DMS79 treated with DMSO at 0.1 percent for 48 hours (cell line): ENCODE measurements at regions not wholly inside any gene's neighbourhood (a gene's known extent, or its start where the extent isn't known, plus 50 kb on each side); places are given as distances from the start of the nearest gene placed in this dataset.
"Not testable (repeated sequence)": the region's sequence is repeated elsewhere in the genome, so short reads cannot be mapped to it uniquely, and the experiment has no call there.

Experiments
- DNase-seq: peaks from one replicate; lab custom pipeline; 2025; lab: John Stamatoyannopoulos, UW

DNA sequence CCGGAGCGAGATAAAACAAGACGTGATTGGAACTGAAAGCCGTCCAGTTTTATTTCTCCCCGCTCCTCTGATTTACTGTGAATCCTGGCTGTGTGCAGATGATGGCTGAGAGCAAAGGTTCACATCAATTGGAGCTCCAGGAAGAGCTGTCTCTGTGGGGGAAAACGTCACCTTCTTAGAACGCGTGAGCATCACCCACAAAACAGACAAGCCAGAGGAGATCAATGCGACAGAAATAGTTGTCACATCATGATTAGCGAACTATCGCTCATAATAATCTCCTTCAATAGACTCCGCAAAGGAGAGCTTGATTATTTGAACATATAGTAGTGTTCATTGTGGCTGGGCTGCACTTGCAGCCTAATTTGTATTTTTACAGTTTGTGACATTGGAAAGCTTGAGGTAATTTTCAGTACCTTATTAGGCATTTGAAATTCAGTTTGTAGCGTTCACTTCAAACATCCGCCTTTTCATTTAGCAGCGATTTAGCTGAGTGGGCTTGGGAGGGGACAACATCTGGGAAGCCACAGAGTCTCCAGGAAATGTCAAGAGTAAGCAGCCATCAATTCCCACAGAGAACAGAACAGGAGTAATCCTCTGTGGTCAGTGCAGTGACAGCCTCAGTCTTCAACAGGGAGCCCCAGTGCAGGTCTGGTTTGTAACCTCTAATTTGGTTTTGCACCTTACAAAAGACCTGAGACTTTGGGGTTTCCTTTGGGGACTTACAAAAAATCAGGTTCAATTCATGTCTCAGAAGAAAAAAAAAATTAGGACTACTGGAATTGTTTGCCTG, 276.8 kb upstream of the PFKP start:
- DNase-seq, result no peak

DNA sequence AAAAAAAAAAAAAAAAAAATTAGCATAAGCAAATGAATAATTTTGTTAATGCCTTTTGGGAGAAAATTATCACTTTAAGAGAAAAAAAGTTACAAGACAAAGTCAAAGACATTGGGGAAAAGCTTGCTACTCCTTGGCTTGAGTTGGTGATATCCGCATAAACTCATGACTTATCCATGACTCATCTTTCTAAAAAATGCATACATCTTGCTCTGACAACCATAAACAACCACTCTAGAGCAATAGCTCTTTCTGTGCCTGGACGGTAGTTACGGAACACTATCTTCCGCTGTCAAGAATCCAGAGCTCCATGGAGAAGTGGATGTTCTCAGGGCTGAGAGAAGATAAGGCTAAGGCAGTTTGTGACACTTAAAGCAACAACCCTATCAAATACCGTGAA, 281.1 kb upstream of the PFKP start:
- DNase-seq, result no peak

DNA sequence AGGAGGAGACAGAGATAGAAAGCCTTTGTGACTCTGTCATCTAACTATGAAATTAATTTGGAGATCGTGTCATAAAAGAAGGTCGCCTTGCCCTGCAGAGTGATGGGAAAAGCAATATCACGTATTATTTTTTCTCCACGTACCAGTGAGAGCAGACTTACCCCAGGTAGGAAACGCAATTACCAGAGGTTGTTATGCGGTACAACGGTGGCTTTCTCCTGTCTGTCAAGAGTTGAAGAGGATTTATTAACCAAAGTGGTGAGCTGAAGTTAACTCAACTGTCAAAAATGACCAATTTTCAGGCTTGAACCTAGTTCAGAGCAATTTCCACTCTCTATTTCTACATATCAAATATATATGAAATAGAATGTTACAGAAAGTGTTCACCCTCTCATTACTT, 282.6 kb upstream of the PFKP start:
- DNase-seq, result no peak

DNA sequence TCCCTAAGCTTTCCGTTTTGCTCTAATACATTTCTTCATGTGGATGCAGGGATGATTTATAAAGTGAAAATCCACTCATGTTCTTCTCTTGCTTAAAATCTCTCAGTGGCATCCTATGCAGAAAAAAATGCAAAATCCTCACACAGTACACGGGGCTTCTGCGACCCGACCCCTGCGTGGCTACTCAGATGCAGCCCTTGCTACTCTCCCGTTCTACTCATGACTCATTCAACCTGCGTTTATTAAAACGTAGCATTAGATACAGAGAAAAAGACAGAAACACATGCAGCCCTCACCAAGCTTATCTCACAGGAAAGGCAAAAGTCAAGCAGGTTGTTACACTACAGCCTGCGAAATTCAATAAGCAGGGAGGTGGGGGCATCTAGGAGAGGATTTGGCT, 284.4 kb upstream of the PFKP start:
- no peak for DNase-seq

DNA sequence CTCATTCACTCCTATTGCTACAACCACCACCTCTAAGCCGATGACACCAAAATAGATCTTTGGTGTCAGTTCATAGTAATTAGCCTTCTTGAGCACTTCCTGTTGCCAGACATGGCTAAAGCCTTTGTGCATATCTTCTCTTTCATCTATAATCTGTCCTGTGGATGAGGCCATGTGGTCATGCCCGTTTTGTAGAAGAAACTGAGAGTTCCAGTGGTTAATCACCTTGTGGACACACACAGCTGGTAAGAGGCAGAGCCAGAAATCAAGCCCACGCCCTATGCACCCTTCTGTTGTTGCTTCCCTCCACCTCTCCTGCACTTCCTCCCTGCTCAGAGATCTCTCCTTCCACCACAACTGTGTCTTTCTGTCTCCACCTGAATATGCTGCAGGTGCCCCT, 285.1 kb upstream of the PFKP start:
- no peak for DNase-seq

- no peak for DNase-seq
Observed at GRCh38 chr10:2777666-2778355, 289.5 kb upstream of the PFKP start.

DNA sequence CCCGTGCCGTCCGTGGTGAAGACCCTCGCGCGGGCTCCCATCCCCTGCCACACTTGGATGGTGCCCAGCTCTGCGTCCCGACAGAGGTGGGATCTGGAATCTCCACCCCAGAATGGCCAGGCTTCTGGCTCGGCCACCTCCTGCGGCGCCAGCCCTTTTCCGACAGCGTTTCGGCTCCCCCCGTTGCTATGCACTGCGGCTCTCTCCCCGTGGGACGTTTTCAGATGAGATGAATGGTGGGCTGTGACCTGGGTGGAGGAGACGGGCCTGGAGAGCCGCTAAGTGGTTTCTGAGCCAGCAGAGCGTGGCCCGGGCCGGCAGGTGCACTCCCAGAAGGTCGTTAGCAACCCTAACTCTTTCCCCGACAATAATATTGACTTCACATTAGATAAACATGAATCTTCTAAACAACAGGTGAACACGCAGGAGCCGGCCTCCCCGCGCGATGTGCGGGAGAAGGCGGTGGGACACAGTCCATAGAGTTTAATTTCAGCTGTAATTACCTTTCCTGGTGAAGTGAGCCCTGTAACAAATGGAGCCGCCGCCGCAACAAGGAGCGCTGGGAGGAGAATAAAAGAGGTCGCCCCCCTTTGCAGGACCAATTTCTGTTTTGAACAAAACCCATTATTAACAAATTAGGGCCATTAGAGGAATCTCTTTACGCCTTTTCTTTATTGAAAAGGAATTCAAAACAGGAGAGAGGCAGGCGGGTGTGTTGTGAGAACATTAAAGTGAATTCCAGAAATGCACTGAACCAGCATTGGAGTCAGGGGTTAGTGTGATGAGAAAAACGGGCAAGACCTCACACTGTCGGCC, 294.3 kb upstream of the PFKP start:
- DNase-seq, result peak; percentile 65

DNA sequence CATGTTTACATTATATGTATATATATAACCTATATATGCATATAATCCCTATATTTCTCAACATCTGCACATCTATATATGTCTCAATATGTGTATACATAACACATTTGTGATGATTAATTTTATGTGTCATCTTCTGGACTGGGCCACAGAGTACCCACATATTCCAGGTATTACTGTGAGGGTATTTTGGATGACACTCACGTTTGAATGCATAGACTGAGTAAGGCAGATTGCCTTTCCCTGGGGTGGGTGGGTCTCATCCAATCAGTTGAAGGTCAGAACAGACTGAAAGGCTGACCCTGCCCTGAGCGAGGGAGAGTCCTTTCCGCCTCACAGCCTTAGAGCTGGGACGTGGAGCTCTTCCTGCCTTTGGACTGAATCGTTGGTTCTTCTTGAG, 295.2 kb upstream of the PFKP start:
- DNase-seq, result no peak

- not testable (repeated sequence) for DNase-seq
Observed at GRCh38 chr10:2767293-2767692, 300.1 kb upstream of the PFKP start.

- no peak for DNase-seq
Observed at GRCh38 chr10:2761971-2762370, 305.4 kb upstream of the PFKP start.

DNA sequence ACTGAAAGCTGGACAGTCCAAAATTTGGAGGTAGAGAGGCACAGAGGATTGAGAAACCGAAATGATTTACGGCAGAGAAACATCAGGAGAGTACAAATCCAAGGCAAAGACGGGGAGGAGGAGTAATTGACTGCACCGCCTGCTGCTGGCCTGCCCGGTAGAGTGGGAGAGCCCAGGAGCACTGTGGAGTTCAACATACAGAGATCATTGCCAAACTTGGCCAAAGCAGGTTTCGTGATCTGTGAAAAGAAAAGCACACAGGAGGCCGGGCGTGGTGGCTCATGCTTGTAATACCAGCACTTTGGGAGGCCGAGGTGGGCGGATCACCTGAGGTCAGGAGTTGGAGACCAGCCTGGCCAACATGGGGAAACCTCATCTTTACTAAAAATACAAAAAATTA, 306.0 kb upstream of the PFKP start:
- no peak for DNase-seq

- no peak for DNase-seq
Observed at GRCh38 chr10:2760736-2761135, 306.6 kb upstream of the PFKP start.

DNA sequence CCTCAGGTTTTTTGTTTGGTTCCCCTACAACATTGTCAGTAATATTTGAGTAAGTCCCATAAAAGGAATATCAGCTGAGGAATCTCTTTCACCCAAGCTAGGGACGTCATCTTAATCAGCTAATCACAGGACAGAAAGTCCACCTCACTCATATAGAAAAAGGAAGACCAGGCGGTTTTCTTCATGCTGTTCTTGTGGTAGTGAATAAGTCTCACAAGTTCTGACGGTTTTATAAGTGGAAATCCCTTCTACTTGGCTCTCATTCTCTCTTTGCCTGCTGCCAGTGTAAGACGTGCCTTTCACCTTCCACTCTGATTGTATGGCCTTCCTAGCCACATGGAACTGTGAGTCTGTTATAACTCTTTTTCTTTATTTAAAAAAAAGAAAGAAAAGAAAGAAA, 308.1 kb upstream of the PFKP start:
- no peak for DNase-seq

- no peak for DNase-seq
Observed at GRCh38 chr10:2754943-2755342, 312.4 kb upstream of the PFKP start.

DNA sequence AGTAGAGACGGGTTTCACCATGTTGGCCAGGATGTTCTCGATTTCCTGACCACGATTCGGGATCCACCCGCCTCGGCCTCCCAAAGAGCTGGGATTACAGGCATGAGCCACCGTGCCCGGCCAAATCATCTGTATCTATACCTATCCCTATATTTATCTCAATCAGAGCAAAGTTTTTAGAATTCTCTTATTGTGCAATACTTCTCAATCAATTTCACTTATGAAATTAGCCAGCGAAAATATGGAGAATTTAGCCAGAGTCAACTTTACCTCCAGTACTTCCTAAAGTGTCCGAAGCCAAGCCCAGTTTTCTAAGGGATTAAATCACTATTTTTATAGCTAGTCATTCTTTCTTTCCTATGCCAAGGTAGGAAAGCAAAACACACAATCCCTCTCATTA, 319.1 kb upstream of the PFKP start:
- no peak for DNase-seq

DNA sequence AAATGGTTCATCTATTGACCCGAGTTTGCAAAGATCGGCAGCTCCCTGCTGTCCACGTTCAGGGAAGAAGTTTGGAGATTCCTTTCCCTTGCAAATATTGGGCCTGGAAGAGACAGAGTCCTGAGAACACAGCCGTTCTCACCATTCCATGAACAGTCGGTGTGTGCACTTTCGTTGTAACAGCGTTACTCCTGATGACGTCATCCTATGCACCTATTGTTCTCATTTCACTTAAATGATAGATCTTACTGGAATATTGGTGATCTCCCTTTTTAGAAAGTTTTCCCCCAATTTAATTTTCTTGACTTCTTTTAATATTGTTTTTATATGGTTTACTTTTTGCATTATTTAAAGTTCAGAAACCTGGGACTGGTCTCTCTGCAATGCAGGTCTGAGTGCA, 320.7 kb upstream of the PFKP start:
- DNase-seq, result no peak

GRCh38 chr10:2745666-2746065, 321.7 kb upstream of the PFKP start:
- no peak for DNase-seq

DNA sequence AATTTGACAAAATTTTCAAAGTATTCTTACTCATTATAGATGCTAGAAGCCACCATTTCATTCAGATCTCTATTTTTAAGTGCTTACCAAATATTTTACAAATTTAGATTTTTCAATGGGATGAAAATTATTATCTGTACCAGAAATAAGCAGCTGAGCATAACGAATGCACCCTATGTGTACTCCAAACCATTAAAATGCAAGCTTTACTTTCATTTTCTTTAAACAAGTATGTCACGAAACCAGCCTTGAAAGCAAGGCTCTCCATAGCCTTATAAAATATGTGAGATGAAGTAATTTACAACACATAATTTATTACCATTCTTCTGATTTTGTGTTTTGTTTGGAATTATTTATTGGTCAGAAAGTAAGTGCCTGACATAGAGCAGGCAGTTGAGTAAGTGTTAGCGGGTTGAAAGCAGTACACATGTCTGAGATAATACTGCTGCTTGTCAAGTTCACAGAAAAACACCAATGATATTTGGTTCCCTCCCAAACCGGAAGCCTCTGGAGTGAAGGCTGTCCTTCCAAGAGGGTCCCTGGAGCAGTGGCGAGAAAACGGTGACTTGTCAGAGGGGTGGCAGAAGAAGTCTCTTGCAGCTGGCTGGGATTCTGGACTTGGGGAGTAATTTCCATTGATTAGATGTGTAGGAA, 322.7 kb upstream of the PFKP start:
- no peak for DNase-seq

GRCh38 chr10:2734603-2735002, 332.7 kb upstream of the PFKP start:
- no peak for DNase-seq

GRCh38 chr10:2733278-2733963, 333.9 kb upstream of the PFKP start:
- DNase-seq, result no peak

GRCh38 chr10:2731940-2732339, 335.4 kb upstream of the PFKP start:
- DNase-seq, result no peak

DNA sequence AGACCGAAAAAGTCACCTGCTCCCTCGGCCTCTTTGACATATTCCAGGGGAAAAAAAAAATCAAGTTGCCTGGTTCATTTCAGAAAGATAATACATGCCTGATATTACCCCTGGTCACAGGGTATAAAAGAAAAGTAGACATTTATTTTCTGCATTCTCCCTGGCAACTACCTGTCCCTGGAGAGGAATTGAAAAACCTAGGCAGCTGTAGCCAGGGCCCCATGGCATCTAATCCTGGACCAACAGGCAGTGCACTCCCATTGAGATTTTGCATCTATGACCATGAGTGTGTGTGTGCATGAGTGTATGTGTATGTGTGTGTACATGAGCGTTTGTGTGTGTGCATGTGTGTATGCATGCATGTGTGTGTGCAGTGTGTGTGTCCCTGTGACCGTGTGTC, 338.2 kb upstream of the PFKP start:
- DNase-seq, result no peak
